Left ventricle myocardium inferior (tissue), 1 donor: ENCODE measurements at regions not wholly inside any gene's neighbourhood (a gene's known extent, or its start where the extent isn't known, plus 50 kb on each side); places are given as distances from the start of the nearest gene placed in this dataset.

Source experiments
- DNase-seq: peaks from one replicate; pipeline ENCODE4 v3.0.0-alpha.2; 2020
- H3K27ac ChIP-seq: fragments of 200-600 bp; replicated peaks from 2 replicates; pipeline ENCODE4 v1.8.0; 2021
- H3K27me3 ChIP-seq: fragments of 200-600 bp; 2 replicates; pipeline ENCODE4 v1.8.0; 2021; ENCODE audit warnings: low read depth
- H3K36me3 ChIP-seq: fragments of 200-600 bp; 2 replicates; pipeline ENCODE4 v1.8.0; 2021
- H3K4me1 ChIP-seq: fragments of 200-600 bp; 2 replicates; pipeline ENCODE4 v1.8.0; 2021
- H3K4me3 ChIP-seq: fragments of 200-600 bp; 2 replicates; pipeline ENCODE4 v1.8.0; 2021; ENCODE audit warnings: mild to moderate bottlenecking, moderate library complexity
- H3K9me3 ChIP-seq: fragments of 200-600 bp; replicated peaks from 2 replicates; pipeline ENCODE4 v1.8.0; 2021
- intact Hi-C: fragments of 100-400 bp; cut with micrococcal nuclease; formaldehyde crosslinking; loops from one replicate; pipeline ENCODE4 v1.11.0; 2022
- TF ChIP-seq, protein P1 (sequence below): fragments of 200-600 bp; IDR thresholded peaks from 2 replicates; pipeline ENCODE4 v1.8.0; 2021; ENCODE audit warnings: antibody characterized with exemption, mild to moderate bottlenecking, borderline replicate concordance
- donor health status: DM: no; HTN: yes; CAD: no; lungs with severe emphysema.

DNA sequence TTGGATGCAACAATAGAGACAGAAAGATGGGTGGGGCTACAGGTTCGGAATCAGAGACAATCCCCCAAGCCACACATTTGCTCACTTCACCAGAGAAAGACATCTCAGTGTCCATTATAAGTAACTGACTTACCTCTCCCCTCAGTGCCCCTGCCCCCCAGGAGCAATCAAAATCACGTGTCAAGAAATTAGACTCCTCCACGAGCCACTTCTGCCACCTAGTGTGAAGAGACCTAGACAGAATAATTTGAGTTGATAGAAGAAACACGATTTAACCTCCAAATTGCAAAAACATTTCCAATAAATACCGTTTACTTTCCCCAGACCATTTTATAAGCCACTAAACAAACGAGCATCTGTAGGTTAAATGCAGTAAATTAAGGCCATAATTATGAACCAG lies 123.2 kb downstream of the SLC30A10 start:
- intact Hi-C loops: loop anchor here (10.0 kb wide), 1 partner anchor 60 kb away; no protein-coding TSS in a partner anchor
- no peaks in the 10 kb centered on the region for H3K36me3 ChIP-seq

DNA sequence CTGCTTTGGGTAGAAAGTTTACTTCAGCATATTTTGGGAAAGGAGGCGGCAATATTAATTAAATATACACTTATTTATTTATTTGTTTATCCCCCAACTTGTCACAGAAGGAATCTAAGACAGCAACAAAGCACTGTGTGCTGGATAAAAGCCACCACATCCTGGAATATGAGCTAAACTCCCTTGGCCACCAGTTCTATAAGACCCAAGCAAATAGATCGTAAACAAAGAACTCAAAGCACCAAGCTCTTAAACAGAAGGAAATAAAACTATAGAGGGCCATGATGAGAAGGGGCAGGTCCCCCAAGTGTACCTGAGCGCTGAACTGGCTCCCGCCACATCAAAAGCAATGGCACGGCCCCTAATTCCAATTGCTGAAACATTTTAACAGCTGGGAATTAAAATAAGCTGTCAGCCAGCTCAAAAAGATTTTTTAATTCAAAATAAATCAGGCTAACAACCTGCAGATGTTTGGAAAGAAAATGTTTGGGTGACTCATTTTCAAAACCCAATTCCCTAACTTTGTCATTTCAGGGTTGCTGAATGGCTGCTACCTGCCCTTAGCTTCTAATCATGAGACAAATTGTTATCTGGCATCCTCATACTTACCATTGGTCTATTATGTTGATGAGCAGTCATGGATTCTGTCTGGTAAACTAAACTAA lies 127.1 kb downstream of the SLC30A10 start:
- intact Hi-C loops: loop anchor here (10.0 kb wide), 1 partner anchor 56 kb away; no protein-coding TSS in a partner anchor

More for the DNA sequence above, 123.2 kb downstream of the SLC30A10 start:
- TF ChIP-seq, protein P1, sequence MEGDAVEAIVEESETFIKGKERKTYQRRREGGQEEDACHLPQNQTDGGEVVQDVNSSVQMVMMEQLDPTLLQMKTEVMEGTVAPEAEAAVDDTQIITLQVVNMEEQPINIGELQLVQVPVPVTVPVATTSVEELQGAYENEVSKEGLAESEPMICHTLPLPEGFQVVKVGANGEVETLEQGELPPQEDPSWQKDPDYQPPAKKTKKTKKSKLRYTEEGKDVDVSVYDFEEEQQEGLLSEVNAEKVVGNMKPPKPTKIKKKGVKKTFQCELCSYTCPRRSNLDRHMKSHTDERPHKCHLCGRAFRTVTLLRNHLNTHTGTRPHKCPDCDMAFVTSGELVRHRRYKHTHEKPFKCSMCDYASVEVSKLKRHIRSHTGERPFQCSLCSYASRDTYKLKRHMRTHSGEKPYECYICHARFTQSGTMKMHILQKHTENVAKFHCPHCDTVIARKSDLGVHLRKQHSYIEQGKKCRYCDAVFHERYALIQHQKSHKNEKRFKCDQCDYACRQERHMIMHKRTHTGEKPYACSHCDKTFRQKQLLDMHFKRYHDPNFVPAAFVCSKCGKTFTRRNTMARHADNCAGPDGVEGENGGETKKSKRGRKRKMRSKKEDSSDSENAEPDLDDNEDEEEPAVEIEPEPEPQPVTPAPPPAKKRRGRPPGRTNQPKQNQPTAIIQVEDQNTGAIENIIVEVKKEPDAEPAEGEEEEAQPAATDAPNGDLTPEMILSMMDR: peak; percentile 53
- Histone ChIP-seq H3K9me3 (no peaks in the 10 kb centered on the region), H3K4me1 (no peaks in the 10 kb centered on the region), H3K27me3 (no peaks in the 10 kb centered on the region), H3K27ac (no peak overlapping the region), H3K4me3 (no peak overlapping the region)
- no peak for DNase-seq

DNA sequence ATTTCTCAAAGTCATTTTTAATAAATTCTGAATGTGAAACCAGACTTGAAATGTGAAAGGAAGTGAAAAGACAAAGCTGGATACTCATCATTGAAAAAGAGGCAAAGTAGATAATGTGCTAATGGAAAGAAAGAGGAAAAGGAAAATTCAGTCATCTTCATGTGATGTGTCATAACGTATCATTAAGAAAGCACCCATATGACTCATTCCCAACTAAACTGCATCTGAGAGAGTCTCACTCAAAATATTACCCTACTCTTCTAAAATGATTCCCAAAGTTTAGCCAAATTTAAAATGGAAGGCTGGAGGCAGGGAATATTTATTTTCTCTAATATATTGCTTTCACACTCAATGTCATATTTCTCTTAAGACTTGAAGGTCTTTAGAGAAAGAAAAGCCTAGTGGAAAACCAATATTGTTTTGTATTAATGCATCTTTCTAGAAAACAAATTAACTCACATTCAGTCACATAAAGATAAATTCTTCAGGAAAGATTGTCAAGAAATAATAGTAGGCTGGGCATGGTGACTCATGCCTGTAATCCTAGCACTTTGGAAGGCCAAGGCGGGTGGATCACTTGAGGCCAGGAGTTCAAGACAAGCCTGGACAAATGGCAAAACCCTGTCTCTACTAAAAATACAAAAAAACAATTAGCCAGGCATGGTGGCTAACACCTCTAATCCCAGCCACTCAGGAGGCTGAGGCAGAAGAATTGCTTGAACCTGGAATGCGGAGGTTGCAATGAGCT lies 129.9 kb downstream of the SLC30A10 start:
- no peaks in the 10 kb centered on the region for H3K27me3 ChIP-seq
- no peak overlapping the region for H3K27ac ChIP-seq
- no peaks in the 10 kb centered on the region for H3K4me1 ChIP-seq
- H3K36me3 ChIP-seq: no peaks in the 10 kb centered on the region
- DNase-seq: no peak
- intact Hi-C loops: no loop called here
- no peak overlapping the region for H3K4me3 ChIP-seq
- H3K9me3 ChIP-seq: no peaks in the 10 kb centered on the region
- TF ChIP-seq, protein P1: no peak

More for the DNA sequence above, 127.1 kb downstream of the SLC30A10 start:
- TF ChIP-seq, protein P1: no peak
- H3K9me3 ChIP-seq: no peaks in the 10 kb centered on the region
- no peak overlapping the region for H3K27ac ChIP-seq
- H3K4me3 ChIP-seq: no peak overlapping the region
- no peaks in the 10 kb centered on the region for H3K4me1 ChIP-seq
- no peaks in the 10 kb centered on the region for H3K36me3 ChIP-seq
- DNase-seq: no peak
- no peaks in the 10 kb centered on the region for H3K27me3 ChIP-seq

DNA sequence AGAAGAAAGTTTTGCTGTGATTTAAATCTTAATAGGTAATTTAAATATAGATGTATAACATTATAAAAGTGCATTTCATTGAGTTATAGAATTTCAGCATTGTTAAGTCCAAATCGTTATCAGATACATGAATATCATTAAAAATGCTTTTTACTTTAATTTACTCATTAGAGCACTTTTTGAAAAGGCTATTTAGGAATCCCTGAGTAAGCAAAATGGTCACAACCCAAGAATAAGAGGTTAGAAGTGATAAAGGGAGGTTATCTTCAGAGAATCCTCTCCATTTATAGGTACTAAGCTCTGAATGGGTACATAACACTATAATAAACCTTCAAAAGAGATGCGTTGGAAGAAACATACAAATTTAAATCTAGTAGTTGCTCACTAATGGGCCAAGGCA lies 130.7 kb downstream of the SLC30A10 start:
- no peaks in the 10 kb centered on the region for H3K36me3 ChIP-seq
- intact Hi-C loops: no loop called here
- TF ChIP-seq, protein P1: no peak

DNA sequence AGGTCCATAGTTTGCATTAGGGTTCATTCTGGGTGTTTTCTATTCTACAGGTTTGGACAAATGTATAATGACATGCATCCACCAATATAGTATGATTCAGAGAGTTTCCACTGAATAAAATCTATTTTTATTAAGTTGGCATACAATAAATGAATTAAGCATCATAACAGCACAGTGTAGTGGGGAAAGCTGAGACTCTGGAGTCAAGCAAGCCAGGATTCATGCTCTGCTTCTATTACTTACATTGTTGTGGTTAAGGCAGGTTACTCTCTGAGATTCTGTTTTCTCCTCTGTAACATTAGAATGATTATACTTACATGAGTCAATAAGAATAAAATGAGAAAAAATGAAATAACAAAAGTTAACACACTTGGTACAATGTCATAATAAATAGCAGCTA lies 131.3 kb downstream of the SLC30A10 start:
- H3K4me3 ChIP-seq: no peak overlapping the region
- intact Hi-C loops: no loop called here
- TF ChIP-seq, protein P1: no peak
- H3K9me3 ChIP-seq: no peaks in the 10 kb centered on the region
- H3K36me3 ChIP-seq: no peaks in the 10 kb centered on the region
- no peaks in the 10 kb centered on the region for H3K27me3 ChIP-seq
- peaks cover 12% of the 10 kb centered on the region for H3K4me1 ChIP-seq
- no peak overlapping the region for H3K27ac ChIP-seq
- no peak for DNase-seq

More for the DNA sequence above, 130.7 kb downstream of the SLC30A10 start:
- DNase-seq: no peak
- Histone ChIP-seq H3K4me1 (peaks cover 5% of the 10 kb centered on the region), H3K27me3 (no peaks in the 10 kb centered on the region), H3K27ac (no peak overlapping the region), H3K4me3 (no peak overlapping the region), H3K9me3 (no peaks in the 10 kb centered on the region)
